Ishikawa (cell line): ENCODE measurements at regions not wholly inside any gene's neighbourhood (a gene's known extent, or its start where the extent isn't known, plus 50 kb on each side); places are given as distances from the start of the nearest gene placed in this dataset.

Source experiments
- CREB1 ChIP-seq: IDR thresholded peaks from 2 replicates; pipeline ENCODE4 v1.6.1; 2012; ENCODE audit warnings: low read depth
- EGR1 ChIP-seq: IDR thresholded peaks from 2 replicates; pipeline ENCODE4 v1.6.1; 2012
- EP300 ChIP-seq: IDR thresholded peaks from 2 replicates; pipeline ENCODE4 v1.6.1; 2012; ENCODE audit warnings: borderline replicate concordance
- MAX ChIP-seq: IDR thresholded peaks from 2 replicates; pipeline ENCODE4 v1.6.1; 2012
- REST ChIP-seq: IDR thresholded peaks from 2 replicates; pipeline ENCODE4 v1.6.1; 2012; ENCODE audit warnings: low read depth, mild to moderate bottlenecking
- USF1 ChIP-seq: IDR thresholded peaks from 2 replicates; pipeline ENCODE4 v1.6.1; 2012
- YY1 ChIP-seq: IDR thresholded peaks from 2 replicates; pipeline ENCODE4 v1.6.1; 2012; ENCODE audit warnings: low read depth

- TF ChIP-seq EGR1 (no peak), MAX (no peak), REST (no peak), EP300 (no peak), CREB1 (no peak), USF1 (no peak), YY1 (no peak)
Observed at GRCh38 chr18:43648002-43648401, 370.7 kb upstream of the SYT4 start.
